GM18907 (cell line): ENCODE measurements at regions not wholly inside any gene's neighbourhood (a gene's known extent, or its start where the extent isn't known, plus 50 kb on each side); places are given as distances from the start of the nearest gene placed in this dataset.
"Not testable (repeated sequence)": the region's sequence is repeated elsewhere in the genome, so short reads cannot be mapped to it uniquely, and the experiment has no call there.

Experiments
- ATAC-seq: cut with Tn5 transposase; IDR thresholded peaks from one replicate; pipeline ENCODE4 v1.9.1; 2021; ENCODE audit warnings: mild to moderate bottlenecking, moderate library complexity; ENCODE audit not compliant: unreplicated experiment

DNA sequence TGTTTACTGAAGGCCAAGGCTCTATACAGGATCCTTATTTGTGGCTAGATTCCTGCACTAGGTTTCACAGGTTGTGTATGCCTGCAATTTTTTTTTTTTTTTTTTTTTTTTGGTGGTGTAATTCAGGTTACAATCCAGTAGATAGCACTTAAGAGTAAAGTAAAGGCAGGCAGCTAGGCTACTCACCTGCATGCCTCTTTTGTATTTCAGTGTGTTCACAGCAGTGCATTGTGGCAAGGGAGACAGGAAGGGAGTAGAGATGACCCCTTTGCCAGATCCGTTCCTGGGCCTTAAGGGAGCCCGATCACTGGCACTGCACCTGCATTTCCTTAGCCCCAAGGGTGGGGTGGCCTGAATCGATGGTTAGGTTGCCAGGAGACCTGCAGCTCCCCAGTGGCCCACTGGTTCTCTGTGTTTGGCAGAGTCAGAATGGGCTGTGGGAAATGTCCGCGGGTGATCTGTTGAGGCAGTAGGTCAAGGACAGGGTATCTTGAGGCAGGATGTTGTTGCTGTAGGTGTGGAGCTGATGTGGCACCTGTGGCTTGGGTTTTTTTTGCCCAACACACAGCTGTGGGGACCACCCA, 374.9 kb upstream of the AADAT start:
- ATAC-seq = no peak

GRCh38 chr4:170446782-170447181, 357.0 kb upstream of the AADAT start:
- no peak for ATAC-seq

DNA sequence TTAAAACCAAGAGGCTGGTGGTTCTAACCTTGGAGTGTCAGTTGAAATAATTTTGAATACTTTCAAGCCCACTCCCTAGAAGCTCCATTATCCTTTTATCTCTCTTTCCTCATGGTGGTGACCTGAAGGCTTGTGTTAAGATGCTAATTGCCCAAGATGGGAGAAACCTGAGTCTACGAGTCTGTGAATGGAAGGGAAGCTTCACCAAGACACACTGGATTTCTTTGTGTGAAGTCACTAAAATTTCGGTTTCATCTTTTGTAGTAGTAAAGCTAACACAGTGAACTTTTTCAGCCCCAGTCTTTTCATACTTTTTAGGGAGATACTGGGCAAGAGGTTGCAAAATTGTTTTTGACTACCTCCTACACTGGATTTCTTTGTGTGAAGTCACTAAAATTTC, 351.4 kb upstream of the AADAT start:
- ATAC-seq = not testable (repeated sequence)

DNA sequence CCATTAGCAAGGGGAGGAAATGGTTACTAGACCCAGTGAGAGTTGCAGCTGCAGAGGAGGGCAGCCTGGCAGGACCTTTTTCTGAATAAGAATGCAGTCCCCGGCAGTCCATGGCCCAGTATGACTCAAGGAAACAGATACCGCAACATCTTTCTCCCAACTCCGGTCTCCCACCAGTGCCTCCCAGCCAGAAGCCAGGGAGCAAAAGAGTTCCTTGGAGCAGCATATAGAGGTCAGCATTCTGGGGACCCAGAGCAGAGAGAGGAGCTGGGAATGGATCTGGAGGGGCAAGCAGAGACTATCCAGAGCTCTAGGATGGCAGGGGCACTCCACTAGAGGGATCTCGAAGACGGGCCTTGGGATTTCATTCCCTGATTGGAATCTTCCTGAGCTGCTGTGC, 339.2 kb upstream of the AADAT start:
- no peak for ATAC-seq

- ATAC-seq = no peak
Observed at GRCh38 chr4:170425521-170426143, 335.9 kb upstream of the AADAT start.

- ATAC-seq = no peak
Observed at GRCh38 chr4:170425040-170425439, 335.3 kb upstream of the AADAT start.

- ATAC-seq = no peak
Observed at GRCh38 chr4:170423137-170423536, 333.4 kb upstream of the AADAT start.

GRCh38 chr4:170420255-170420693, 330.5 kb upstream of the AADAT start:
- peak; percentile 95 for ATAC-seq

- no peak for ATAC-seq
Observed at GRCh38 chr4:170414961-170415360, 325.2 kb upstream of the AADAT start.

GRCh38 chr4:170414360-170414759, 324.6 kb upstream of the AADAT start:
- no peak for ATAC-seq

- ATAC-seq = no peak
Observed at GRCh38 chr4:170413951-170414350, 324.2 kb upstream of the AADAT start.

DNA sequence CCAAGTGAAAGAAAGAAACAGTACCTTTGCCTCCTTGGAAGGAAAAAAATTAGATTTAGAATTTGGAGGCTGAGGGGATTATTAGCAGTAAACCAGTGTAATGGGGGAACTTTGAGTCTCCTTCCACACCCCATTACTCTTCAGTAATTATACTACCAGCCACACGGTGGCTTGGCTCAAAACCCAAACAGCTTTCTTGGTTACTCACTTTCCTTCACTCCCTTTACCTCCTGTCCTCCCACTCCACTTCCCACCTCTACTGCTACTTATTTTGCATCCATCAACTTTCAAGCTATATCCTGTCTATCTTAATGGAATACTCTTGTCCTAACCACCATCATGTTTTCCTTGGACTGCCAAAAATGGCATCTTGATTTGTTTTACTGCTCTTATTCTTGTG, 310.6 kb upstream of the AADAT start:
- no peak for ATAC-seq

- no peak for ATAC-seq
Observed at GRCh38 chr4:170399581-170400293, 310.0 kb upstream of the AADAT start.

DNA sequence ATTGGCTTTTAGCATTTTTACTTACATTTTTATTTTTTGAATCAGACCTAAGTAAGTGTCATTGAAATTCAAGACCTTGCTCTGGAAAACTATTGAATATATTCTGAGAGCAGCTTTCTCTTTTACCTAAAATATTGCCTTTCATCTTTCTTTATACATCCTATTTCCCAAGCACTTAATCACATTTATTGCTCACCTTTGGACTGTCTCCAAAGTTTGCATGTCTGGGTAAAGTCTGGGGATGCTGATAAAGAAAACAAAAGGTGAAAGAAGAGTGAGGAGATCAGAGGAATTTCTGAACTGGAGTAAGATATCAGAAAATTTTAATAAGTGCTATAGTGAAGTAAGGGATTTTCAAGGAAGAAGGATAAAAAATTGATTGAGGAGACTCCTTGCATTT, 308.5 kb upstream of the AADAT start:
- no peak for ATAC-seq

GRCh38 chr4:170395773-170396172, 306.0 kb upstream of the AADAT start:
- ATAC-seq = no peak

GRCh38 chr4:170391066-170391740, 301.4 kb upstream of the AADAT start:
- peak; percentile 84 for ATAC-seq

- no peak for ATAC-seq
Observed at GRCh38 chr4:170389411-170389810, 299.7 kb upstream of the AADAT start.

DNA sequence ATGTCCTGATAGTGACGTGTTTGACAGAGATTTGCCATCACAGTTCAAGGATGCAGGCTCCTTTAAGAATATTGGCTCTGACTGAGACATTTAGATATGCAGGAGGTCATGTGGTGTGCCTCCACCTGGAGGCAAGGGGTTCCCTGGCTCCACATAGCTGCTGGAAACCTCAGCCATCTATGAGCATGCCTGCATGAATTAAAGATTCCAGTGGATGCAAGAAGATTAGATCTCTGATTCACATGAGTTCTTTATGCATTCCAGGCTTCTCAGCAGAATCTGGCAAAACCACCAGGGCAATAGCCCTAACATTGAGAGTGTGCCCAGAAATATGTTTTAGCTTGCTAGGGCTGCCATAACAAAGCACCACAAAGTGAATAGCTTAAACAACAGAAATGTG, 298.5 kb upstream of the AADAT start:
- no peak for ATAC-seq

GRCh38 chr4:170386971-170387370, 297.2 kb upstream of the AADAT start:
- ATAC-seq = no peak

GRCh38 chr4:170386511-170386910, 296.8 kb upstream of the AADAT start:
- ATAC-seq = no peak

GRCh38 chr4:170374770-170375169, 285.0 kb upstream of the AADAT start:
- peak; percentile 100 for ATAC-seq

- no peak for ATAC-seq
Observed at GRCh38 chr4:170348945-170349344, 259.2 kb upstream of the AADAT start.
